ENCODE measurements at regions not wholly inside any gene's neighbourhood (a gene's known extent, or its start where the extent isn't known, plus 50 kb on each side); places are given as distances from the start of the nearest gene placed in this dataset.

- H3K9me3 ChIP-seq (ENCODE audit: control insufficient read depth in 1 of 2, low read length in 2 of 2), result peaks cover 0 to 4% of the 10 kb centered on the region in 2 donors
- H3K4me3 ChIP-seq (ENCODE audit: low read depth in 1 of 2, low read length in 2 of 2), result no peak overlapping the region
- H3K4me1 ChIP-seq (ENCODE audit: control insufficient read depth in 1 of 2, insufficient read depth in 2 of 2, low read length in 2 of 2), result no peaks in the 10 kb centered on the region
- no peaks in the 10 kb centered on the region for H3K36me3 ChIP-seq (ENCODE audit: control insufficient read depth in 1 of 2, insufficient read depth in 2 of 2, low read length in 2 of 2)
- no peak overlapping the region for H3K27ac ChIP-seq (ENCODE audit: low read length)
- no peaks in the 10 kb centered on the region for H3K27me3 ChIP-seq (ENCODE audit: low read depth, low read length)
Observed at GRCh38 chr7:118478236-118478635, 253.7 kb downstream of the ANKRD7 start.

- no peak overlapping the region for H3K4me3 ChIP-seq (ENCODE audit: low read depth in 1 of 2, low read length in 2 of 2)
- H3K4me1 ChIP-seq (ENCODE audit: control insufficient read depth in 1 of 2, insufficient read depth in 2 of 2, low read length in 2 of 2), result no peaks in the 10 kb centered on the region
- H3K9me3 ChIP-seq (ENCODE audit: control insufficient read depth in 1 of 2, low read length in 2 of 2), result peaks cover 0 to 4% of the 10 kb centered on the region in 2 donors
- H3K36me3 ChIP-seq (ENCODE audit: control insufficient read depth in 1 of 2, insufficient read depth in 2 of 2, low read length in 2 of 2), result no peaks in the 10 kb centered on the region
- no peak overlapping the region for H3K27ac ChIP-seq (ENCODE audit: low read length)
- no peaks in the 10 kb centered on the region for H3K27me3 ChIP-seq (ENCODE audit: low read depth, low read length)
Observed at GRCh38 chr7:118478931-118479330, 254.4 kb downstream of the ANKRD7 start.

- no peak overlapping the region for H3K27ac ChIP-seq (ENCODE audit: low read length)
- no peak overlapping the region for H3K4me3 ChIP-seq (ENCODE audit: low read depth in 1 of 2, low read length in 2 of 2)
- no peaks in the 10 kb centered on the region for H3K9me3 ChIP-seq (ENCODE audit: control insufficient read depth in 1 of 2, low read length in 2 of 2)
- H3K4me1 ChIP-seq (ENCODE audit: control insufficient read depth in 1 of 2, insufficient read depth in 2 of 2, low read length in 2 of 2), result no peaks in the 10 kb centered on the region
- H3K36me3 ChIP-seq (ENCODE audit: control insufficient read depth in 1 of 2, insufficient read depth in 2 of 2, low read length in 2 of 2), result no peaks in the 10 kb centered on the region
- no peaks in the 10 kb centered on the region for H3K27me3 ChIP-seq (ENCODE audit: low read depth, low read length)
Observed at GRCh38 chr7:118492466-118492865, 268.0 kb downstream of the ANKRD7 start.

GRCh38 chr7:118496138-118496644 lies 271.7 kb downstream of the ANKRD7 start:
- H3K27ac ChIP-seq (ENCODE audit: low read length), result no peak overlapping the region
- no peaks in the 10 kb centered on the region for H3K4me1 ChIP-seq (ENCODE audit: control insufficient read depth in 1 of 2, insufficient read depth in 2 of 2, low read length in 2 of 2)
- H3K27me3 ChIP-seq (ENCODE audit: low read depth, low read length), result no peaks in the 10 kb centered on the region
- H3K9me3 ChIP-seq (ENCODE audit: control insufficient read depth in 1 of 2, low read length in 2 of 2), result no peaks in the 10 kb centered on the region
- no peak overlapping the region for H3K4me3 ChIP-seq (ENCODE audit: low read depth in 1 of 2, low read length in 2 of 2)
- H3K36me3 ChIP-seq (ENCODE audit: control insufficient read depth in 1 of 2, insufficient read depth in 2 of 2, low read length in 2 of 2), result no peaks in the 10 kb centered on the region

GRCh38 chr7:118502235-118502634 lies 277.7 kb downstream of the ANKRD7 start:
- Histone ChIP-seq H3K4me3 (ENCODE audit: low read depth in 1 of 2, low read length in 2 of 2) (no peak overlapping the region), H3K9me3 (ENCODE audit: control insufficient read depth in 1 of 2, low read length in 2 of 2) (no peaks in the 10 kb centered on the region), H3K36me3 (ENCODE audit: control insufficient read depth in 1 of 2, insufficient read depth in 2 of 2, low read length in 2 of 2) (no peaks in the 10 kb centered on the region), H3K27me3 (ENCODE audit: low read depth, low read length) (no peaks in the 10 kb centered on the region), H3K27ac (ENCODE audit: low read length) (no peak overlapping the region), H3K4me1 (ENCODE audit: control insufficient read depth in 1 of 2, insufficient read depth in 2 of 2, low read length in 2 of 2) (no peaks in the 10 kb centered on the region)

- no peak overlapping the region for H3K27ac ChIP-seq (ENCODE audit: low read length)
- no peaks in the 10 kb centered on the region for H3K9me3 ChIP-seq (ENCODE audit: control insufficient read depth in 1 of 2, low read length in 2 of 2)
- H3K4me3 ChIP-seq (ENCODE audit: low read depth in 1 of 2, low read length in 2 of 2), result no peak overlapping the region
- H3K27me3 ChIP-seq (ENCODE audit: low read depth, low read length), result no peaks in the 10 kb centered on the region
- H3K36me3 ChIP-seq (ENCODE audit: control insufficient read depth in 1 of 2, insufficient read depth in 2 of 2, low read length in 2 of 2), result no peaks in the 10 kb centered on the region
- no peaks in the 10 kb centered on the region for H3K4me1 ChIP-seq (ENCODE audit: control insufficient read depth in 1 of 2, insufficient read depth in 2 of 2, low read length in 2 of 2)
Observed at GRCh38 chr7:118511146-118511545, 286.6 kb downstream of the ANKRD7 start.

GRCh38 chr7:118517275-118517674 lies 292.8 kb downstream of the ANKRD7 start:
- Histone ChIP-seq H3K4me1 (ENCODE audit: control insufficient read depth in 1 of 2, insufficient read depth in 2 of 2, low read length in 2 of 2) (no peaks in the 10 kb centered on the region), H3K27ac (ENCODE audit: low read length) (no peak overlapping the region), H3K4me3 (ENCODE audit: low read depth in 1 of 2, low read length in 2 of 2) (no peak overlapping the region), H3K27me3 (ENCODE audit: low read depth, low read length) (no peaks in the 10 kb centered on the region), H3K9me3 (ENCODE audit: control insufficient read depth in 1 of 2, low read length in 2 of 2) (no peaks in the 10 kb centered on the region), H3K36me3 (ENCODE audit: control insufficient read depth in 1 of 2, insufficient read depth in 2 of 2, low read length in 2 of 2) (no peaks in the 10 kb centered on the region)

GRCh38 chr7:118525020-118525419 lies 300.5 kb downstream of the ANKRD7 start:
- Histone ChIP-seq H3K27me3 (ENCODE audit: low read depth, low read length) (no peaks in the 10 kb centered on the region), H3K9me3 (ENCODE audit: control insufficient read depth in 1 of 2, low read length in 2 of 2) (no peaks in the 10 kb centered on the region), H3K27ac (ENCODE audit: low read length) (no peak overlapping the region), H3K4me1 (ENCODE audit: control insufficient read depth in 1 of 2, insufficient read depth in 2 of 2, low read length in 2 of 2) (no peaks in the 10 kb centered on the region), H3K36me3 (ENCODE audit: control insufficient read depth in 1 of 2, insufficient read depth in 2 of 2, low read length in 2 of 2) (no peaks in the 10 kb centered on the region), H3K4me3 (ENCODE audit: low read depth in 1 of 2, low read length in 2 of 2) (no peak overlapping the region)

GRCh38 chr7:118531566-118531965 lies 307.1 kb downstream of the ANKRD7 start:
- H3K36me3 ChIP-seq (ENCODE audit: control insufficient read depth in 1 of 2, insufficient read depth in 2 of 2, low read length in 2 of 2), result no peaks in the 10 kb centered on the region
- H3K4me1 ChIP-seq (ENCODE audit: control insufficient read depth in 1 of 2, insufficient read depth in 2 of 2, low read length in 2 of 2), result no peaks in the 10 kb centered on the region
- no peak overlapping the region for H3K27ac ChIP-seq (ENCODE audit: low read length)
- no peaks in the 10 kb centered on the region for H3K9me3 ChIP-seq (ENCODE audit: control insufficient read depth in 1 of 2, low read length in 2 of 2)
- H3K4me3 ChIP-seq (ENCODE audit: low read depth in 1 of 2, low read length in 2 of 2), result no peak overlapping the region
- no peaks in the 10 kb centered on the region for H3K27me3 ChIP-seq (ENCODE audit: low read depth, low read length)

GRCh38 chr7:118559207-118559606 lies 334.7 kb downstream of the ANKRD7 start:
- Histone ChIP-seq H3K36me3 (ENCODE audit: control insufficient read depth in 1 of 2, insufficient read depth in 2 of 2, low read length in 2 of 2) (no peaks in the 10 kb centered on the region), H3K27me3 (ENCODE audit: low read depth, low read length) (no peaks in the 10 kb centered on the region), H3K9me3 (ENCODE audit: control insufficient read depth in 1 of 2, low read length in 2 of 2) (peaks cover 0 to 7% of the 10 kb centered on the region in 2 donors), H3K27ac (ENCODE audit: low read length) (no peak overlapping the region), H3K4me1 (ENCODE audit: control insufficient read depth in 1 of 2, insufficient read depth in 2 of 2, low read length in 2 of 2) (no peaks in the 10 kb centered on the region), H3K4me3 (ENCODE audit: low read depth in 1 of 2, low read length in 2 of 2) (no peak overlapping the region)

GRCh38 chr7:118563311-118563710 lies 338.8 kb downstream of the ANKRD7 start:
- Histone ChIP-seq H3K27me3 (ENCODE audit: low read depth, low read length) (no peaks in the 10 kb centered on the region), H3K27ac (ENCODE audit: low read length) (no peak overlapping the region), H3K36me3 (ENCODE audit: control insufficient read depth in 1 of 2, insufficient read depth in 2 of 2, low read length in 2 of 2) (no peaks in the 10 kb centered on the region), H3K4me1 (ENCODE audit: control insufficient read depth in 1 of 2, insufficient read depth in 2 of 2, low read length in 2 of 2) (no peaks in the 10 kb centered on the region), H3K4me3 (ENCODE audit: low read depth in 1 of 2, low read length in 2 of 2) (no peak overlapping the region), H3K9me3 (ENCODE audit: control insufficient read depth in 1 of 2, low read length in 2 of 2) (peaks cover 0 to 5% of the 10 kb centered on the region in 2 donors)

GRCh38 chr7:118572604-118573003 lies 348.1 kb downstream of the ANKRD7 start:
- H3K27me3 ChIP-seq (ENCODE audit: low read depth, low read length), result no peaks in the 10 kb centered on the region
- peaks cover 0 to 5% of the 10 kb centered on the region in 2 donors for H3K4me1 ChIP-seq (ENCODE audit: control insufficient read depth in 1 of 2, insufficient read depth in 2 of 2, low read length in 2 of 2)
- H3K27ac ChIP-seq (ENCODE audit: low read length), result no peak overlapping the region
- H3K36me3 ChIP-seq (ENCODE audit: control insufficient read depth in 1 of 2, insufficient read depth in 2 of 2, low read length in 2 of 2), result no peaks in the 10 kb centered on the region
- H3K4me3 ChIP-seq (ENCODE audit: low read depth in 1 of 2, low read length in 2 of 2), result no peak overlapping the region
- no peaks in the 10 kb centered on the region for H3K9me3 ChIP-seq (ENCODE audit: control insufficient read depth in 1 of 2, low read length in 2 of 2)
